Uterus (tissue), 2 donors: ENCODE measurements at regions not wholly inside any gene's neighbourhood (a gene's known extent, or its start where the extent isn't known, plus 50 kb on each side); places are given as distances from the start of the nearest gene placed in this dataset.

Source experiments
- CTCF ChIP-seq, 4 experiments: fragments of 200-600 bp in 2 of 4; fragments of 450-650 bp in 2 of 4; sonication (generic) in 2 of 4; IDR thresholded peaks; one replicate each; pipeline ENCODE4 v1.5.1; 2016 to 2019; ENCODE audit warnings: antibody characterized with exemption in 4 of 4, mild to moderate bottlenecking in 2 of 4, moderate library complexity in 1 of 4
- POLR2A ChIP-seq, 2 donors: fragments of 450-650 bp; IDR thresholded peaks; one replicate each; pipeline ENCODE4 v1.6.1; 2016; ENCODE audit warnings: antibody characterized with exemption in 2 of 2, mild to moderate bottlenecking in 1 of 2, moderate library complexity in 1 of 2

- no peak for TF ChIP-seq CTCF (IDR thresholded peaks at IDR 0.05)
- no peak for TF ChIP-seq POLR2A (IDR thresholded peaks at IDR 0.05)
These were observed 172.8 kb upstream of the CITED2 start for GRCh38 chr6:139547122-139547776.
